K562 (cell line): ENCODE measurements at regions not wholly inside any gene's neighbourhood (a gene's known extent, or its start where the extent isn't known, plus 50 kb on each side); places are given as distances from the start of the nearest gene placed in this dataset.

Experiments used
- CREB1 ChIP-seq, 2 experiments: sonication (generic) in 1 of 2; formaldehyde crosslinking in 1 of 2; IDR thresholded peaks; 2 replicates each; pipeline versions ENCODE4 v1.6.1 to v1.8.0; 2012 to 2022; ENCODE audit warnings: inconsistent platforms in 1 of 2, mild to moderate bottlenecking in 1 of 2, missing genetic modification reagents in 1 of 2, moderate library complexity in 1 of 2
- CTCF ChIP-seq, 3 experiments: IDR thresholded peaks in 2 of 3; conservative IDR thresholded peaks in 1 of 3; 2 replicates each; pipeline ENCODE4 v1.5.1; 2011 to 2012; ENCODE audit warnings: low read length in 3 of 3, mild to moderate bottlenecking in 3 of 3, control low read depth in 2 of 3, improper control_type of control experiment in 1 of 3, inconsistent platforms in 1 of 3, low read depth in 1 of 3, mixed read lengths in 1 of 3, moderate library complexity in 1 of 3; ENCODE audit not compliant: insufficient read depth in 2 of 3
- GABPB1 ChIP-seq: sonication (generic); formaldehyde crosslinking; IDR thresholded peaks from 2 replicates; pipeline ENCODE4 v1.8.0; 2022; ENCODE audit warnings: mild to moderate bottlenecking, missing genetic modification reagents
- HNRNPK ChIP-seq: fragments of 200-400 bp; formaldehyde crosslinking; IDR thresholded peaks from one replicate; pipeline ENCODE4 v1.6.1; 2018; ENCODE audit warnings: mild to moderate bottlenecking, low read depth, low read length; ENCODE audit not compliant: poor library complexity, severe bottlenecking
- PHF8 ChIP-seq: fragments of 200-600 bp; sonication (generic); IDR thresholded peaks from 2 replicates; pipeline ENCODE4 v1.6.1; 2012; ENCODE audit warnings: mixed run types, mild to moderate bottlenecking, inconsistent platforms, low read length, moderate library complexity, borderline replicate concordance
- SAP30 ChIP-seq: fragments of 200-600 bp; sonication (generic); IDR thresholded peaks from 2 replicates; pipeline ENCODE4 v1.6.1; 2012; ENCODE audit warnings: borderline replicate concordance, low read depth, mild to moderate bottlenecking, moderate library complexity, low read length, control low read depth, inconsistent platforms; ENCODE audit not compliant: insufficient read depth, poor library complexity, severe bottlenecking
- SUPT5H ChIP-seq: fragments of 450-650 bp; IDR thresholded peaks from 2 replicates; pipeline ENCODE4 v1.6.1; 2016
- TAF7 ChIP-seq: fragments of 450-650 bp; IDR thresholded peaks from 2 replicates; pipeline ENCODE4 v1.6.1; 2016; ENCODE audit warnings: missing genetic modification characterization, missing compliant biosample characterization
- TARDBP ChIP-seq: fragments of 450-650 bp; IDR thresholded peaks from 2 replicates; pipeline ENCODE4 v1.6.1; 2016
- ZNF707 ChIP-seq: fragments of 250-450 bp; sonication (Bioruptor Pico); conservative IDR thresholded peaks from 2 replicates; pipeline ENCODE4 v1.8.0; 2022; ENCODE audit warnings: inconsistent platforms, mild to moderate bottlenecking, moderate library complexity
- TF ChIP-seq, protein P1 (sequence below): sonication (generic); formaldehyde crosslinking; IDR thresholded peaks from 2 replicates; pipeline ENCODE4 v1.8.0; 2022; ENCODE audit warnings: mild to moderate bottlenecking, missing genetic modification reagents

GRCh38 chr2:9709539-9710285, 78.9 kb upstream of the YWHAQ start:
- TF ChIP-seq ZNF707 (CRISPR knock-in tag) (no peak), SUPT5H (no peak), PHF8 (no peak), GABPB1 (no peak), CTCF (IDR thresholded peaks at IDR 0.05 in 2 of 3, conservative IDR thresholded peaks at IDR 0.05 in 1 of 3; ENCODE audit: insufficient read depth in 2 of 3, low read depth in 1 of 3, low read length in 3 of 3) (no peak), TARDBP (no peak), TAF7 (tag) (no peak), HNRNPK (no peak), CREB1 (IDR thresholded peaks at IDR 0.05) (no peak), CREB1 (CRISPR knock-in tag; IDR thresholded peaks at IDR 0.05) (no peak), SAP30 (no peak)
- TF ChIP-seq, protein P1, sequence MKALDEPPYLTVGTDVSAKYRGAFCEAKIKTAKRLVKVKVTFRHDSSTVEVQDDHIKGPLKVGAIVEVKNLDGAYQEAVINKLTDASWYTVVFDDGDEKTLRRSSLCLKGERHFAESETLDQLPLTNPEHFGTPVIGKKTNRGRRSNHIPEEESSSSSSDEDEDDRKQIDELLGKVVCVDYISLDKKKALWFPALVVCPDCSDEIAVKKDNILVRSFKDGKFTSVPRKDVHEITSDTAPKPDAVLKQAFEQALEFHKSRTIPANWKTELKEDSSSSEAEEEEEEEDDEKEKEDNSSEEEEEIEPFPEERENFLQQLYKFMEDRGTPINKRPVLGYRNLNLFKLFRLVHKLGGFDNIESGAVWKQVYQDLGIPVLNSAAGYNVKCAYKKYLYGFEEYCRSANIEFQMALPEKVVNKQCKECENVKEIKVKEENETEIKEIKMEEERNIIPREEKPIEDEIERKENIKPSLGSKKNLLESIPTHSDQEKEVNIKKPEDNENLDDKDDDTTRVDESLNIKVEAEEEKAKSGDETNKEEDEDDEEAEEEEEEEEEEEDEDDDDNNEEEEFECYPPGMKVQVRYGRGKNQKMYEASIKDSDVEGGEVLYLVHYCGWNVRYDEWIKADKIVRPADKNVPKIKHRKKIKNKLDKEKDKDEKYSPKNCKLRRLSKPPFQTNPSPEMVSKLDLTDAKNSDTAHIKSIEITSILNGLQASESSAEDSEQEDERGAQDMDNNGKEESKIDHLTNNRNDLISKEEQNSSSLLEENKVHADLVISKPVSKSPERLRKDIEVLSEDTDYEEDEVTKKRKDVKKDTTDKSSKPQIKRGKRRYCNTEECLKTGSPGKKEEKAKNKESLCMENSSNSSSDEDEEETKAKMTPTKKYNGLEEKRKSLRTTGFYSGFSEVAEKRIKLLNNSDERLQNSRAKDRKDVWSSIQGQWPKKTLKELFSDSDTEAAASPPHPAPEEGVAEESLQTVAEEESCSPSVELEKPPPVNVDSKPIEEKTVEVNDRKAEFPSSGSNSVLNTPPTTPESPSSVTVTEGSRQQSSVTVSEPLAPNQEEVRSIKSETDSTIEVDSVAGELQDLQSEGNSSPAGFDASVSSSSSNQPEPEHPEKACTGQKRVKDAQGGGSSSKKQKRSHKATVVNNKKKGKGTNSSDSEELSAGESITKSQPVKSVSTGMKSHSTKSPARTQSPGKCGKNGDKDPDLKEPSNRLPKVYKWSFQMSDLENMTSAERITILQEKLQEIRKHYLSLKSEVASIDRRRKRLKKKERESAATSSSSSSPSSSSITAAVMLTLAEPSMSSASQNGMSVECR (CRISPR knock-in tag) = no peak
